ENCODE measurements at regions not wholly inside any gene's neighbourhood (a gene's known extent, or its start where the extent isn't known, plus 50 kb on each side); places are given as distances from the start of the nearest gene placed in this dataset.
A peak's percentile ranks its signal among the peaks of the same experiment; 100 is the strongest.
"Not testable (repeated sequence)": the region's sequence is repeated elsewhere in the genome, so short reads cannot be mapped to it uniquely, and the experiment has no call there.

GRCh38 chr2:49661809-49662208 is 507.5 kb upstream of the FSHR start:
- DNase-seq = no peak

GRCh38 chr2:49656853-49657252 is 502.5 kb upstream of the FSHR start:
- DNase-seq = no peak

- no peak for DNase-seq
Observed at GRCh38 chr2:49643149-49643548, 488.8 kb upstream of the FSHR start.

GRCh38 chr2:49640630-49641029 is 486.3 kb upstream of the FSHR start:
- DNase-seq = no peak

GRCh38 chr2:49621016-49621415 is 466.7 kb upstream of the FSHR start:
- DNase-seq = no peak

DNA sequence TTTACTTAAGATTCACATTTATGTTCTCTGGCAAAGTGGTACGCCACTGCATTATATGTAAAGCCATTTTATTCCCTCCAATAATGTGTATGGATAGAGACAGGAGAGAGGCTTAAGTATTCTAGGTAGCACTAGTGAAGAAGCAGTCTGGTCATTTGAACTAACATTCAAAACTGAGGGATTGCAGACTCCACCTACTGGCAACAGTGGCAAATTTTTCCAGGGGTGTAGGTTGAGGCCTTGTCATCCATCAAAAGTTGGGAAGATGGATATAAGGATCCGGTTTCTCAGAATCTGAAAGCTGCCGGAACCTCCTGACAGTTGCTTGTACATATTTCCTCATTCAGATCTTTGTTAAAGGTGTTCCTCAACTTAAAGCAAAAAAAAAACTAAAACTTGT is 465.5 kb upstream of the FSHR start:
- no peak for DNase-seq

- no peak for DNase-seq
Observed at GRCh38 chr2:49618491-49618890, 464.2 kb upstream of the FSHR start.

DNA sequence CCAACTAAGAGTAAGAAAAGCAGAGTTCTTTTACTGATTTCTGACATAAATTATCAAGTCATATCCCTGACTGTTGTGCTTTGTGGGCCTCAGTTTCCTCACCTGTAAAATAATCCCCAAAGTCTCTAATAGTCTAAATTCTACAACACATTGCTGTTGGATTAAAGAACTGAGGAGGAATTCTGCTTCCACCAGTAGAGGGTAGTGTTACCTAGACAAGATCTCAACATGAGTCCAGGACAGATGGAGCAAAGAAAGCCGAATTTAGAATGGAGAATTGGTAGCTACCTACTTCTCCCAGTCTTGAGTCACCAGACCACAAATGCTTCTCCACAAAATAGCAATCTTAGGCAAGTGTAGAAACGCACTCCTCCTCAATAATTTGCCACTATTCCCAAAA is 462.5 kb upstream of the FSHR start:
- peak; percentile 61 for DNase-seq

GRCh38 chr2:49611796-49612195 is 457.5 kb upstream of the FSHR start:
- DNase-seq = not testable (repeated sequence)

DNA sequence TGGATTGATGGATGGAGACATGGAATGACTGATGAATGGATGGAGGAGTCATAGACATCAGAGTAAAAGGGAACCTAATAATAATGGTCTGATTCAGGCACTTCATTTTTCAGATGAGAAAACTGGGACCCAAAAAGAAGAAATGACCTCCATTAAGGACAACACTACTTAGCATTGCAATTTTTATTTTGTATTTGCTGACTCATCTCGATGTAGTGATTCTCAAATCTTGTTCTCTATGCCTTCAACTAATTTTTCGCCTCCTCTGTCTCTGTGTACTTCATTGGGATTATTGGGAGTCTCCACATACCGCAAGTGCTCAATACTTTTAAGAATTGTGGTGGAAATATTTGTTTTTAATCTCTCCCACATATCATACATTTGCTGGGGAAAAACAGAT is 446.2 kb upstream of the FSHR start:
- DNase-seq = no peak

- no peak for DNase-seq
Observed at GRCh38 chr2:49598231-49598630, 443.9 kb upstream of the FSHR start.

- no peak for DNase-seq
Observed at GRCh38 chr2:49585921-49586320, 431.6 kb upstream of the FSHR start.

GRCh38 chr2:49582946-49583345 is 428.6 kb upstream of the FSHR start:
- no peak for DNase-seq

DNA sequence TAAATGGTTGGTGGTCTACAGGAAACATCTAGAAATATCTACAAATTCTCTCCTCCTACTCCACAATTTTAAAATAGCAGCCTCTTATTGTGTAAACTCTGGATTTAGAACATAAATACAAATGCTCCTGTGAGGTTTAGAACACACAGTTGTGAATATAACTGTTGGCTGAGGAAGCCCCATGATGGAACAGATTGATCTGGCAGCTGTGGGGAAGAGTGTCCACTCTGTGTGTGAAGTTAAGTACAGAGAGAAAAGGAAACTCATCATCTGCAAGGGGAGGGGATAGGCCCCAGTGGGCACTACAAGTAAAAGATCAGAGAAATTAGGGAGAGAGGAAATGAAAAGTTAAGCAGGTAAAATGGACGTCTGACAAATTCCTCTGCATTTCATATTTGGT is 422.7 kb upstream of the FSHR start:
- DNase-seq = peak; percentile 59

GRCh38 chr2:49569176-49569575 is 414.9 kb upstream of the FSHR start:
- no peak for DNase-seq

- no peak for DNase-seq
Observed at GRCh38 chr2:49567811-49568600, 413.7 kb upstream of the FSHR start.

- no peak for DNase-seq
Observed at GRCh38 chr2:49567021-49567420, 412.7 kb upstream of the FSHR start.

GRCh38 chr2:49553658-49554057 is 399.3 kb upstream of the FSHR start:
- no peak for DNase-seq

DNA sequence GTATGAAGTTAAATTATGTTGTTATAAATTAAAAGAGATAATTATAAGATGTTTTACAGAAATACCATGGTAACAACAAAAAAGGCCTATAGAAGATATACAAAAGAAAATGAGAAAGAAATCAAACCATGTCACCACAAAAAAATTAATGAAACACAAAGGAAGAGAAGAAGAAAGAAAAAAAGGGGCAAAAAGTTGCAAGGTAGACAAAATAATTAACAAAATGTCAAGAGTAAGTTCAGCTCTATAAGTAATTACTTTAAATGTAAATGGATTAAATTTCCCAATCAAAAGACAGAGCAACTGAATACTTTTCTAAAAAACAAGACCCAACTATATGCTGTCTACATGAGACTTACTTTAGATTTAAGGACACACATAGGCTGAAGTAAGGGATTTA is 378.4 kb upstream of the FSHR start:
- DNase-seq = no peak

DNA sequence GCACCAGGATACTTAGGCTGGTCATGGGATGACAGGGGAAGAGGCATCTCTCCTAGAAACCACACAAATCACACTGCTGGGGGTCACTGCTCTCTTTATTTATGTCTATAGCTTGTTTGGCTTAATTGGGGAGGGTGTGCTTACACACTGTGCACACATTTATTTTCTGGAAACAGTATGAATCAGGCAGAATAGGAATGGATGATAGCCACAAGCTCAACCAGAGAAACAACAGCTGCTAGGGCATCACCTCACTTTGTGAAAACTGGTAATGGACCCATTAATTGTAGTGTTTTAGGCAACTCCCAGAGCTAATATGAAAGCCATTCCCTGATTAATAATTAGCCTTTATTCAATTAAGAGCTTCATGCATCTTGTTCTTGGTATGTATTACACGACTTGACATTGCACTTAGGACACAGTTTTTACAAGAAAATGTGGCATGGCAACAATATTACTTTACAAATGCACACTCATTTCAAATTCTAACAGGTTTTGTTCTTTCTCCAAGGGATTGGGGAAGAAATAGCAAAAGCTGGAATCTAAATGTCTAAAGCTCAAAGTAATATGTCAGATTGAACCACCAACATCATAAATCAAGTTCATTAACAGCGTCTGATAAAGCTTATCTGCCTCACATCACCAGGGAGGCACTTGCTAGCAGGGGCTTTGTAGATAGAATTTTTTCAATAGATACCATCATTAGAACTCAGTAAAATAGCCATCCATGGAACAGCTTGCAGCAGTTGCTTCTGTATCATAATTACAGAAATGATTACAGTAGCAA is 361.9 kb upstream of the FSHR start:
- no peak for DNase-seq

DNA sequence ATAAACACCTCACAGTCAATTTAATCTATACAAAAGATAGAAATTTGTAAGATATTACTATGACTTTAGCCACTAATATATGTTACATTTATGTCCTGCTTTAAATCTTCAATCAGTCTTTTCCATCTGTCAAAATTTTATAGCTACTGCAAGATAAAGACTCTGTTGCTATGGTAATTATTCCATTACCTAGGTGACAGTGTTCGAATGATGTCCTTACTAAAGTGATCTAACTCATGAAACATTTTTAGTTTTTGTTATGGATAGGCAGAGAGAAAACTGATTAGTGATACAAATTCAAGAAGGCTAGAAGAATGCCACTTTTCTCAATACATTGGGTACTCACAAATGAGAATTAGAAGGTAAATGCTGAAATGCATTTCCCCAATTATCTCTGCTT is 359.9 kb upstream of the FSHR start:
- no peak for DNase-seq

- DNase-seq = no peak
Observed at GRCh38 chr2:49490710-49491109, 336.4 kb upstream of the FSHR start.

GRCh38 chr2:49487139-49487538 is 332.8 kb upstream of the FSHR start:
- no peak for DNase-seq

DNA sequence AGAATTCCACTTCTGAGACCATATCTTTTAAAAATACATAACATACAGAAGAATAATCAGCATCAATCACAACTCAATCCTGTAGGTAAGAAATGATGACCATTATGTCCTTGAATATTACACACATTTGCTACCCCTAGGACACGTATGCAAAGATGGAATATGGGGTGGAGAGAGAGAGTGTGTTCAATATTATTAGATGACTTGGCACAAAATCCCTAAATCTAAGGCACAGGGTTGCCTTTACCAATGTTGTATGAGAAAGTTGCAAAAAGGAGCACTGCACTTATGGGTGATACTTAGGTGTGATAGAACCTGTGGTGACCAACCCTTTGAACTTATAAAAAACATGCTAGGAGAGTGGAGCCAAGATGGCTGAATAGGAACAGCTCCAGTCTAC is 326.2 kb upstream of the FSHR start:
- DNase-seq = no peak

Data from NCI-H524 treated with DMSO at 0.1 percent for 48 hours (cell line).